Immature natural killer cell (primary cell): ENCODE measurements at regions not wholly inside any gene's neighbourhood (a gene's known extent, or its start where the extent isn't known, plus 50 kb on each side); places are given as distances from the start of the nearest gene placed in this dataset.

Experiments used
- DNase-seq, 3 donors: peaks; one replicate each; pipeline ENCODE4 v3.0.0; 2022; ENCODE audit warnings: mixed read lengths in 1 of 3
- H3K27ac Mint-ChIP-seq, 6 donors: one replicate each; pipeline ENCODE4 v1.8.0; 2020; ENCODE audit warnings: mixed read lengths in 6 of 6, mild to moderate bottlenecking in 5 of 6, inconsistent platforms in 4 of 6, moderate library complexity in 3 of 6
- H3K27me3 Mint-ChIP-seq, 3 donors: one replicate each; pipeline ENCODE4 v1.8.0; 2020 to 2021; ENCODE audit warnings: low read depth in 3 of 3, mild to moderate bottlenecking in 3 of 3, mixed read lengths in 3 of 3, moderate library complexity in 3 of 3, inconsistent platforms in 1 of 3
- H3K36me3 Mint-ChIP-seq, 3 donors: one replicate each; pipeline ENCODE4 v1.8.0; 2020; ENCODE audit warnings: mixed read lengths in 3 of 3, inconsistent platforms in 2 of 3, mild to moderate bottlenecking in 2 of 3
- H3K4me1 Mint-ChIP-seq, 2 donors: one replicate each; pipeline ENCODE4 v1.8.0; 2020; ENCODE audit warnings: inconsistent platforms in 2 of 2, mild to moderate bottlenecking in 2 of 2, mixed read lengths in 2 of 2, moderate library complexity in 1 of 2
- H3K4me3 Mint-ChIP-seq, 5 donors: one replicate each; pipeline ENCODE4 v1.8.0; 2020; ENCODE audit warnings: mild to moderate bottlenecking in 5 of 5, mixed read lengths in 5 of 5, inconsistent platforms in 3 of 5, moderate library complexity in 3 of 5
- H3K9me3 Mint-ChIP-seq, 6 donors: one replicate each; pipeline ENCODE4 v1.8.0; 2020; ENCODE audit warnings: mild to moderate bottlenecking in 6 of 6, mixed read lengths in 6 of 6, inconsistent platforms in 4 of 6, moderate library complexity in 3 of 6

DNA sequence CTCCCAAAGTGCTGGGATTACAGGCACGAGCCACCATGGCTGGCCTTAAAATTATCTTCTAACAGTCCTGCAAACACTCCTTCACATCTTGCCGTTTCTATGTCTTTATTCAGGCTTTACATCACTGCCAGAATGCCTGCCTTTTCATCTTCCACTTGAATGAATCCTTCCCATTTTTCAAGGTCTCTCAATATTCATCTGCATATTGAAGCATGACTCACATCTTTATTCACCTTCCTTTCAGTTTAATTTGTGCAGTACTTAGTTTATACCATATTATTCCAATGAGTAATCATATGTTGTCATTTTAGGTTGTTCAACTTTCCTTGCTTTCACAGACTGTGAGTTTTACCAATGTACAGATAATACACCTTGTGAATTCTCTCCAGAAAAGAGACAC lies 510.1 kb upstream of the PIK3C3 start:
- Mint-ChIP-seq H3K27ac (no peak overlapping the region), H3K9me3 (peaks cover 2 to 45% (median 22%) of the 10 kb centered on the region in 6 donors), H3K4me1 (no peaks in the 10 kb centered on the region), H3K4me3 (no peak overlapping the region), H3K36me3 (peaks cover 0 to 3% (median 0%) of the 10 kb centered on the region in 3 donors), H3K27me3 (no peaks in the 10 kb centered on the region)
- no peak for DNase-seq

DNA sequence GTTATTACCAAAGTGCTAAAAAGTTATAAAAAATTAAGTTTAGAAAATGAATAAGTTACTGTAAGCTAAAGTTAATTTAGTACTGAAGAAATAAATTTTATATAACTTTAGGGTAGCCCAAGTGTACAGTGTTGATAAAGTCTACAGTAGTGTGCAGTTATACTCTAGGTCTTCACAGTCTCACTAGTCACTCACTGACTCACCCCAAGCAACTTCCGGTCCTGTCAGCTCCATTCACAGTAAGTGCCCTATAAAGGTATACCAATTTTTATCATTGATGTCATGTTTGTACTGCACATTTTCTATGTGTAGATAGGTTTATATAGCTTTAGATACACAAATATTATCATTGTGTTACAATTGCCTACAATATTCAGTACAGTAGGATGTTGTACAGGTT lies 518.3 kb upstream of the PIK3C3 start:
- Mint-ChIP-seq H3K4me1 (no peaks in the 10 kb centered on the region), H3K4me3 (no peak overlapping the region), H3K27ac (no peak overlapping the region), H3K27me3 (peaks cover 0 to 1% (median 0%) of the 10 kb centered on the region in 3 donors), H3K9me3 (peaks cover 8 to 25% (median 15%) of the 10 kb centered on the region in 6 donors), H3K36me3 (no peaks in the 10 kb centered on the region)
- no peak for DNase-seq

DNA sequence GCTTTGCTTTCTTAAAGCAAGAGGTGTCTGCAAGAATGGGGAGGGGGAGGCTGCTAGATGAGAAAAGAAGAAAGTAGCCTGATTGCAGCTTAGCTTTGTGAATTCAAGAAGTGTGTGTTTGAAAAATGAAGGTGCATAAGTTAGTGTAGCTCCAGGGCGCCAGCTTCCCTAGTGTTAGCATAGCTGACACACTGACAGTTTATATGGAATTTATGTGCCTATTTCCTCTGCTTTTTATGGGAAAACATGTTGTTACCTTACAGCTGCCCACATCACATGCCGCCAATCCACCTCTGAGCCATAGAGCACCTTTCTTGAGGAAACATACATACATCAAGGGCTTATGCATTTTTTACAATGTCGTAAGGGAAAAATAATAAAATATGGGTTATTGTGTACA lies 536.4 kb upstream of the PIK3C3 start:
- no peak overlapping the region for H3K27ac Mint-ChIP-seq
- H3K4me3 Mint-ChIP-seq, result no peak overlapping the region
- no peaks in the 10 kb centered on the region for H3K4me1 Mint-ChIP-seq
- no peak for DNase-seq
- no peaks in the 10 kb centered on the region for H3K36me3 Mint-ChIP-seq
- peaks cover 0 to 30% (median 13%) of the 10 kb centered on the region in 6 donors for H3K9me3 Mint-ChIP-seq
- H3K27me3 Mint-ChIP-seq, result no peaks in the 10 kb centered on the region

DNA sequence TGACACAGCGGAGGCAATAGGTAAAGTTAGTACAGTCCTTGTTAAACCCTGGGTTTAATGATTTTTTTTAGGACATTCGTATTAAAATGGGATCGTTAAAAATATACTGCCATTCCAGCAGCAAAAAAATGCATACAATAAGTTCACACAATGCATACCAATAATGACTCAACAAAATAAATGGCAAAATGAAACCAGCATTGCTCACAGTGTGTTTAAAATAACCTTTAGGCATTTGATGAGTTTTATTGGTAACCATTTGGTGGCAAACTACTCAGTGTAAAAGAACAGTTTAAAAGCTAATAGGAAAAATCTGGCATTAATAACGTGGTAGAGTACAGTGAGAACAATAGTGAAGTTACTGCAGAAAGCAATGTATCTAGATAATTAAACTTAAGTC lies 539.0 kb upstream of the PIK3C3 start:
- Mint-ChIP-seq H3K36me3 (no peaks in the 10 kb centered on the region), H3K27ac (no peak overlapping the region), H3K4me1 (no peaks in the 10 kb centered on the region), H3K4me3 (no peak overlapping the region), H3K9me3 (peaks cover 0 to 35% (median 14%) of the 10 kb centered on the region in 6 donors), H3K27me3 (no peaks in the 10 kb centered on the region)
- no peak for DNase-seq

DNA sequence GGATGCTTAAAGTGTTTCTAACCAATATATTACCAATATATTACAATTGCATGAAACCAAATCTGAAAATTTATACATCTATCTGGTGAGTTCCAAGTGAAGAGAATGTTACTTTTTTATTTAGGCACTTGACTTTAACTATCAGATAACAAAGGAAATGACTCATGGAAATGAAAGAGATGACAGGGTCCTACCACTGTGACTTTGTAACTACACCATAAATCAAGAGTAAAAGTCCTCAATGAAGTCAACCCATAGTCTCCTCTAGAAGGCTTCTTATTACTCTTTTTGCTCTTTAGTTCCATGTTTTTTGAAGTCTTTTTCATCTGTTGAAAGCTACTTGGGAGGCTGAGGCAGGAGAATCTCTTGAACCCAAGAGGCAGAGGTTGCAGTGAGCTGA lies 545.0 kb upstream of the PIK3C3 start:
- H3K36me3 Mint-ChIP-seq, result no peaks in the 10 kb centered on the region
- H3K27ac Mint-ChIP-seq, result no peak overlapping the region
- no peaks in the 10 kb centered on the region for H3K4me1 Mint-ChIP-seq
- DNase-seq, result no peak
- peaks cover 0 to 1% (median 0%) of the 10 kb centered on the region in 3 donors for H3K27me3 Mint-ChIP-seq
- no peak overlapping the region for H3K4me3 Mint-ChIP-seq
- H3K9me3 Mint-ChIP-seq, result peaks cover 2 to 48% (median 13%) of the 10 kb centered on the region in 6 donors

DNA sequence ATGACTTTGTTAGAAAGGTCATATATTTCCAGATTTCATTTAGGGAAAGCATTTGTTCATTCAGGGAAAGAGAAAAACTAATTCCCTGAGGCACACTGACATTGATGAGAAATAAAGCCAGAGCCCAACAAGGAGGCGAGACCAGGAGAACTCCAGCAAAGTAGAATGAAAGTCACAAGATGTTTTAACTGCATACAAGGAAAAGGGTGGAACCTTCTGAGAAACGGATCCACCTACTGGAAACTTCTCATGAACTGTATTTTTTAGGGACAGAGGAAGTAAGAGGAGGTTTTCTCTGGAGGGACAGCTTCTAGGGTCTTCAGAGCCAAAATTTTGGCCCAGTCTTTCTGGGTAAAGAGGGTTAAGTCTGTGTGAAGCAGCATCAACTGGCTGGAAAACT lies 548.2 kb upstream of the PIK3C3 start:
- Mint-ChIP-seq H3K27me3 (peaks cover 0 to 3% (median 0%) of the 10 kb centered on the region in 3 donors), H3K27ac (no peak overlapping the region), H3K36me3 (no peaks in the 10 kb centered on the region), H3K9me3 (peaks cover 2 to 36% (median 11%) of the 10 kb centered on the region in 6 donors), H3K4me3 (no peak overlapping the region), H3K4me1 (no peaks in the 10 kb centered on the region)
- no peak for DNase-seq

DNA sequence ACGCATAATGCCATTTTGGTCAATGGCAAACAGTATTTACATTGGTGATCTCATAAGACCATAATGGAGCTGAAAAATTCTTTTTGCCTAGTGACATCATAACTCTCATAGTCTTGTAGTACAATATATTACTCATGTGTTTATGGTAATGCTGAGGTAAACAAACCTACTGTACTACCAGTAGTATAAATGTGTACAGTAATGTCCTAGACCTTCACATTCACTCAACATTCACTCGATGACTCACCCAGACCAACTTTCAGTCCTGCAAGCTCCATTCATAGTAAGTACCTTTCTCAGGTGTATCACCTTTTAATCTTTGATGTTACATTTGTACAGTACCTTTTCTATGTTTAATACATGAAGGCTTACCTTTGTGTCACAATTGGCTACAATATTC lies 558.2 kb upstream of the PIK3C3 start:
- Mint-ChIP-seq H3K27ac (no peak overlapping the region), H3K27me3 (no peaks in the 10 kb centered on the region), H3K36me3 (no peaks in the 10 kb centered on the region), H3K9me3 (peaks cover 0 to 28% (median 2%) of the 10 kb centered on the region in 6 donors), H3K4me1 (no peaks in the 10 kb centered on the region), H3K4me3 (no peak overlapping the region)
- DNase-seq, result no peak

DNA sequence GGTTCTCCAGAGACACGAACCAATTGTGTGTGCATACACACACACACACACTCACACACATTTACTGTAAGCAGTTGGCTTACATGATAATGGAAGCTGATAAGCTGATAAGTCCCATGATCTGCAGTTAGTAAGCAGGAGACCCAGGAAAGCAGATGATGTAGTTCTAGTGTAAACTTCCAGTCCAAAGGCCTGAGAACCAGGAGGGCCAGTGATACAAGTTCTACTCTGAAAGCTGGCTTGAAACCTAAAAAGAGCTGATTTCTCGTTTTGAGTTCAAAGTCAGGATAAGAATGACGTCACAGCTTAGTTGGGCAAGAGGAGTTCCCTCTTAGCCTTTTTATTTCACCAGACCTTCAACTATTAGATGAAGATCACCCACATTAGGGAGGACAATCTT lies 558.8 kb upstream of the PIK3C3 start:
- H3K36me3 Mint-ChIP-seq, result no peaks in the 10 kb centered on the region
- H3K27ac Mint-ChIP-seq, result no peak overlapping the region
- H3K4me3 Mint-ChIP-seq, result no peak overlapping the region
- H3K9me3 Mint-ChIP-seq, result peaks cover 0 to 30% (median 2%) of the 10 kb centered on the region in 6 donors
- H3K27me3 Mint-ChIP-seq, result no peaks in the 10 kb centered on the region
- no peaks in the 10 kb centered on the region for H3K4me1 Mint-ChIP-seq
- DNase-seq, result no peak

DNA sequence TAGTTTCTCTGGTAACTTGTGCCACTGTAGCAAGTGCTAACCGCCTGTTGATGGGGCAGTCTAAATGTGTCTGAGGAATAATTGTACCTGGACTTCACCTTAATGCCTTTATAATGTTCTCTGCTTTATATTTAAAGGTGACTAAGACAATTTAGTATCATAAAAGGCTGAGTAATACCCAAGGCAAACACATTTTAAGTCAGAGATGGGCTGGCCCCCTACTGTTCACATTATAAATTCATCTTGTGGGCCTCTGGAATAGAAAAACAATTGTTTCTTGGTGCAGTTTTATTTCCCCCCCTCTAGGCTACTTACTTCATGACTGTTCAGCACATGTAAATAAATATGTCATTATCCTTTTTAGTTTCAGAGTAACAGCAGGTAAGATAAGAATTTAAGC lies 559.3 kb upstream of the PIK3C3 start:
- Mint-ChIP-seq H3K27ac (no peak overlapping the region), H3K9me3 (peaks cover 0 to 32% (median 2%) of the 10 kb centered on the region in 6 donors), H3K27me3 (no peaks in the 10 kb centered on the region), H3K4me1 (no peaks in the 10 kb centered on the region), H3K4me3 (no peak overlapping the region), H3K36me3 (no peaks in the 10 kb centered on the region)
- no peak for DNase-seq

DNA sequence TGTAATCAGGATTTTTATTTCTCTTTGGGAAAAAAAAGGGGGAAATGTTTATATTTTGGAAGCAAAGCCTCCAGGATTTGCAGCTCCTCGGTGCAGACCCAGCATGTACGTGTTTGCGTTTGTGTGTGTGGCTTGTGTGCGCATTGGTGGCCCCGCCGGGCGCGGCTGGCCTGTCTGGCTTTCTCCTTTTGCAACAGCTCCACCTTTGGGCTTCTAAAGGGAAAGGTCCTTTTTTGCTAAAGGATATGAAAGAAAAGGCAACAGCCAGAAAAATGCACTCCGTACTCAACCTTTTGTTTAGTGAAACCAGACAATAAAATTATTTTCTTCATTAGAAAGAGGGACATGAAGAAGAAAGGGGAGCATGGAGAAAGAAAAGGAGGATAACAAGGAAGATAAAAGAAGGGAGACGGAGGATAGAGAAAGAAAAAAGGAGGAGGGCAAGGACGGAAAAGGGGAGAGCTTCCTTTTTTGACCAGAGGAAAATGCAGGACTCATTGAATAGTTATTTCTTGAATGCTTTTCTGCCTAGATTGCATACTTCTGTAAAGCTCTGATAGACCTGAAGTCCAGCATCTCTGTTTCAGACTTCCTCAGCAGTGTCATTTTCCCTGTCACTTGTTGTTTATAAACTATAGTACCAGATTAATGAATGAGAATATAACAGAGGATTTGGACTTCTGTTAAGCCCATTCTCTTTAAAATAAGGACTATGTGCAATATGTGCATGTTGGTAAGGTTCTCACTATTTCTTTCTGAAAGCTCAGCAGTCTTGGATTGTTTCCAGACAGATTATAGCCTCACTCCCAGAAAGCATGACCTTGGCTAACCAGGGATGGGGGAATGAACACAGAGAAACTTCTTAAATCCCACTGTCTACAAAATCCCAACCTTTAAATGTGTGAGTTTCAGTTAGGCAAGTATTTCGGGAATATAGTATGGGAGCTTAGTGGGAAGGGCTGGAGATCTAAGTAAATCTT lies 563.1 kb upstream of the PIK3C3 start:
- Mint-ChIP-seq H3K4me3 (no peak overlapping the region), H3K27ac (no peak overlapping the region), H3K9me3 (peaks cover 0 to 28% (median 6%) of the 10 kb centered on the region in 6 donors), H3K4me1 (no peaks in the 10 kb centered on the region), H3K36me3 (no peaks in the 10 kb centered on the region), H3K27me3 (peaks cover 0 to 2% (median 0%) of the 10 kb centered on the region in 3 donors)
- no peak for DNase-seq

DNA sequence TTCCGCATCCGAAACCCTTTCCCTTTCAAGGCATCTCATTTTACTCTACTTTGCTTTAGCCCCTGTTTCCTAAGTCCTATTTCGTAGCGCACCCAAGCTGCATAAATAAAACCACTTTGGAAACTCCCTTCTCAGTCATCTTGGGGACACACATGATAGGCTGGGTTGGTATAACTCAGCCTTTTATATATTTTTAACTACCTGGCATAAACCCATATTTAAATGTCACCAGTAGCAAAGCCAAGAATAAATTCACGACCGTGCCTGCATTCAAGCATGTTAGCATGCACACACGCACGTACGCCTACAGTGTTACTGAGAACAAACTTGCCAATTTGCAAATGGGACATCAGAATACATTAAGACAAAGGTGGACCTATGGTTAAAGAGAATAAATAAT lies 564.7 kb upstream of the PIK3C3 start:
- Mint-ChIP-seq H3K4me3 (no peak overlapping the region), H3K36me3 (no peaks in the 10 kb centered on the region), H3K27ac (no peak overlapping the region), H3K27me3 (peaks cover 0 to 2% (median 0%) of the 10 kb centered on the region in 3 donors), H3K9me3 (peaks cover 6 to 24% (median 9%) of the 10 kb centered on the region in 6 donors), H3K4me1 (no peaks in the 10 kb centered on the region)
- DNase-seq, result no peak

DNA sequence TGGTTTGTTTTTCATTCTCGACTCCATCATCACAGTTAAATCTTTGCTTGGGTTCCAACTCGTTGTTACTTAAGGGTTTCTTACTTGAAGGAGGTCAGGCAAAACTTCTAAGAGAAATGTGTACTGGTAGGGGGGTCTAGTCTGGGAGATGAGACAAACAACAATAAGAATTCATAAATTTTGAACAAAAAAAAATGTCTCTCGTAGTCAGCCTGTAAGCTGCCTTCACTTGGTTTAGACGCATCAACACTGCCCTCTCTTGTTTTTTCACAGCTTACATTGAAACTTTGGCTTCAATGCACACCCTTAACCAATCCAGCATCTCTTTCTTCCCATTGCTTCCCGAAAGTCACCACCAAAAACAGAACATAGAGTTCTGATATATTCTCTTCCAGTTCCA lies 576.4 kb upstream of the PIK3C3 start:
- Mint-ChIP-seq H3K27ac (no peak overlapping the region), H3K4me3 (no peak overlapping the region), H3K36me3 (no peaks in the 10 kb centered on the region), H3K9me3 (peaks cover 5 to 51% (median 12%) of the 10 kb centered on the region in 6 donors), H3K27me3 (peaks cover 0 to 2% (median 2%) of the 10 kb centered on the region in 3 donors), H3K4me1 (no peaks in the 10 kb centered on the region)
- no peak for DNase-seq

DNA sequence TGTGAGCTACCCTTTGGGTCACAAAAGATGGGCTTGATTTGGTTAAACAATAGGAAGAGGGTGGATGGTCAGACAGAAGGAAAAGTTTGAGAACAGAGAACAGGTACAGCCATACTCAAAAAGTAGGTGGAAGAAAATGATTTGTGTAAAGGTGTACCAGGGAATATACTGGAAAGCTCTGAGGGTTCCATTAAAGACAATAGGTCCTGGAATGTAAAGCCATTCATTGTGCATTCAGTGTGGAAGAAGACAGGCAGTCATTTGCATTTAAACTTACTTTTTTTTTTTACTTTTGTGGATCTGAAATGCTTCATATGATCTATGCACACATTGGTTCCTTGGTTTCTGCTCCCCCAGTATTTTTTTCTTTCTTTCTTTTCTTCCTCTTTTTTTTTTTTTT lies 581.4 kb upstream of the PIK3C3 start:
- no peak for DNase-seq
- H3K36me3 Mint-ChIP-seq, result no peaks in the 10 kb centered on the region
- H3K9me3 Mint-ChIP-seq, result peaks cover 2 to 50% (median 21%) of the 10 kb centered on the region in 6 donors
- no peak overlapping the region for H3K4me3 Mint-ChIP-seq
- H3K27me3 Mint-ChIP-seq, result peaks cover 0 to 2% (median 2%) of the 10 kb centered on the region in 3 donors
- no peak overlapping the region for H3K27ac Mint-ChIP-seq
- no peaks in the 10 kb centered on the region for H3K4me1 Mint-ChIP-seq

DNA sequence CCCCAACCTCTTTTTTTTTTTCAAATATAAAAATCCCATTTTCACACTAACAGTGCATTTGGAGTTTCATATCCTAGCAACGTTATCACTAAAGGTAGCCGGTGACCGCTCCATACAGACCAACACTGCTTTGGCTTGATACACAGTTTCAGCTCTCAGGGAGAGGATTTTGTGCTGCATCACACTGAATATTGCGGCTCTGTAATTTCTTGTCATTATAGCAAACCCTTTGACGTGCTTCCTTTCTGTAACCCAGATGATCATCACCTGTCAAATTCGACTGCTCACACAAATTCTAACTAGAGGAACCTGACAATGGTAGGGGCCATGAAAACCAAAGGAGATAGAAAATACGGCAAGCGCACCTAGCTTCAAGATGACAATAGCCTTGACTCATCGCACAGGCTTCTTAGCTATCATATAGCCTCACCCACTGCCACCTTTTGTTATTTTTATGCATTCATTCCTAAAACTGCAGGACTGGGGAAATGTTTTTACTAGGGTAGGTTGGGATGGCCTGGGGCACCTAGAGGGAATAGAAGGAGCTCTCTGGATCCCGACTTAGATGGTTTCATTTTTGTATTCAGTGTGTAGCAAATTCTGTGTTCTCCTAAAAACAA lies 582.9 kb upstream of the PIK3C3 start:
- DNase-seq, result no peak
- peaks cover 2 to 40% (median 16%) of the 10 kb centered on the region in 6 donors for H3K9me3 Mint-ChIP-seq
- no peaks in the 10 kb centered on the region for H3K36me3 Mint-ChIP-seq
- H3K4me3 Mint-ChIP-seq, result no peak overlapping the region
- peaks cover 0 to 2% (median under 1%) of the 10 kb centered on the region in 3 donors for H3K27me3 Mint-ChIP-seq
- no peak overlapping the region for H3K27ac Mint-ChIP-seq
- H3K4me1 Mint-ChIP-seq, result no peaks in the 10 kb centered on the region
